GM06990 (cell line): ENCODE measurements at regions not wholly inside any gene's neighbourhood (a gene's known extent, or its start where the extent isn't known, plus 50 kb on each side); places are given as distances from the start of the nearest gene placed in this dataset.

ENCODE experiments used
- DNase-seq: peaks from one replicate; pipeline ENCODE4 v3.0.0-alpha.2; 2011; ENCODE audit not compliant: insufficient read length; ENCODE audit errors: extremely low read depth
- H3K27me3 ChIP-seq: replicated peaks from 2 replicates; pipeline ENCODE4 v1.6.0; 2011; ENCODE audit warnings: low read length; ENCODE audit not compliant: control insufficient read depth, insufficient read depth
- H3K36me3 ChIP-seq: 2 replicates; pipeline ENCODE4 v1.5.1; 2011; ENCODE audit warnings: low read length; ENCODE audit not compliant: control insufficient read depth, insufficient read depth
- H3K4me3 ChIP-seq: replicated peaks from 2 replicates; pipeline ENCODE4 v1.5.1; 2011; ENCODE audit warnings: low read depth, mild to moderate bottlenecking, control low read depth, low read length
- TF ChIP-seq, protein P1 (sequence below): IDR thresholded peaks from 2 replicates; pipeline ENCODE4 v1.5.1; 2011; ENCODE audit warnings: low read length, control low read depth, mild to moderate bottlenecking, inconsistent platforms; ENCODE audit not compliant: insufficient read depth, poor library complexity, severe bottlenecking

DNA sequence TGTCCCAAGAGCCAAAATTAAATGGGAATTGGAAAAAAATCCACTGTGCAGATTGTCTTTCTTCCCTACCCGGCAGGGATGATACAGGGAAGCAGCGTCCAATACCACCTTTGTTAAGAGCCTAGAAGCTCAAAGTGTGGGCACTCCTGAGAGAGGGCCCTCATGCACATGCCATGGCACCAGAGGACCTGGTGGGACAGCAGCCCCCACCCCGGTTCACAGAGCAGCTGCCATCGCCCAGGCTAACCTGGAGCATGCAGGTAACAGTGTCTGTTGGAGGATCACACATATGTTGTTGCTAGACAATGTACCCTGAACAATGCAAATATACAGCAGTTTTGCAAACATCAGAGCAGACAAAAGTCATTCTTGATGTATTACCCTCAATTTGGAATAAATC lies 206.5 kb downstream of the TJP1 start:
- Histone ChIP-seq H3K27me3 (no peaks in the 10 kb centered on the region), H3K36me3 (no peaks in the 10 kb centered on the region), H3K4me3 (no peak overlapping the region)
- TF ChIP-seq, protein P1, sequence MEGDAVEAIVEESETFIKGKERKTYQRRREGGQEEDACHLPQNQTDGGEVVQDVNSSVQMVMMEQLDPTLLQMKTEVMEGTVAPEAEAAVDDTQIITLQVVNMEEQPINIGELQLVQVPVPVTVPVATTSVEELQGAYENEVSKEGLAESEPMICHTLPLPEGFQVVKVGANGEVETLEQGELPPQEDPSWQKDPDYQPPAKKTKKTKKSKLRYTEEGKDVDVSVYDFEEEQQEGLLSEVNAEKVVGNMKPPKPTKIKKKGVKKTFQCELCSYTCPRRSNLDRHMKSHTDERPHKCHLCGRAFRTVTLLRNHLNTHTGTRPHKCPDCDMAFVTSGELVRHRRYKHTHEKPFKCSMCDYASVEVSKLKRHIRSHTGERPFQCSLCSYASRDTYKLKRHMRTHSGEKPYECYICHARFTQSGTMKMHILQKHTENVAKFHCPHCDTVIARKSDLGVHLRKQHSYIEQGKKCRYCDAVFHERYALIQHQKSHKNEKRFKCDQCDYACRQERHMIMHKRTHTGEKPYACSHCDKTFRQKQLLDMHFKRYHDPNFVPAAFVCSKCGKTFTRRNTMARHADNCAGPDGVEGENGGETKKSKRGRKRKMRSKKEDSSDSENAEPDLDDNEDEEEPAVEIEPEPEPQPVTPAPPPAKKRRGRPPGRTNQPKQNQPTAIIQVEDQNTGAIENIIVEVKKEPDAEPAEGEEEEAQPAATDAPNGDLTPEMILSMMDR, result no peak
- no peak for DNase-seq

DNA sequence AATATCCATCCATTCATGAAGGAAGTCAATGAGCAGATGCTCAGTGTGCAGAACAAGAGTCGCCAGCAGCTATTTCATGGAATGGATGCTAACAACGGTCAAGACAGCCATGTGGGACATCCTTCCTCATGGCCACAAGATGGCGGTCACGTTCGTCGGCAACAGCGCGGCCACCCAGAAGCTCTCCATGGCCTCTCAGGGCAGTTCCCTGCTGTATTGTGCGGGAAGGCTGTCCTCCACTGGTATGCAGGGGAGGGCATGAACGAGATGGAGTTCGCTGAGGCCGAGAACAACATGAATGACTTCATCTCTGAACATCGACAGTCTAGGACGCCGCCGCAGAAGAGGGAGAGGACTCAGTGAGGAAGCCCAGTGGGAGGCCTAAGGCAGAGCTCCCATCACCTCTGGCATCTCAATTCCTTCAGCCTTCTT lies 208.3 kb downstream of the TJP1 start:
- Histone ChIP-seq H3K36me3 (no peaks in the 10 kb centered on the region), H3K27me3 (no peaks in the 10 kb centered on the region), H3K4me3 (no peak overlapping the region)
- no peak for DNase-seq
- TF ChIP-seq, protein P1, result peak; percentile 6

DNA sequence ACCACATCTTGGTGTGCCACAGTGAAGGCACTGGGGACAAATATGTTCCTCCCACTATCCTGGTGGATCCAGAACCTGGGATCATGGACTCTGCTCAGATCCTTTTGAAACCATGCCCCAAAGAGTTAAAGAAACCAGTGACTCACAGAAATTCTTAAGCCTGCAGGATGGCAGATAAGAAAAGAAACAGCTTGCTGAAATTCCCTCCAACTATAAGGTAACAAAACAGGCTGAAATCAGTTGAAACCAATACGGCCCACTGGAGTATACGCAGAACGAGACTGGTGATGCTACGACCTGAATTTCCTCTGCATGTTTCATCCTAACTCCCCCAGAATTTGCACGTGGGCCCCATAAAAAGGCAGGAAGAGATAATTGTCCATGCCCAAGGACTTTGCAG lies 209.6 kb downstream of the TJP1 start:
- TF ChIP-seq, protein P1, result no peak
- Histone ChIP-seq H3K4me3 (no peak overlapping the region), H3K36me3 (no peaks in the 10 kb centered on the region), H3K27me3 (no peaks in the 10 kb centered on the region)
- DNase-seq, result no peak

DNA sequence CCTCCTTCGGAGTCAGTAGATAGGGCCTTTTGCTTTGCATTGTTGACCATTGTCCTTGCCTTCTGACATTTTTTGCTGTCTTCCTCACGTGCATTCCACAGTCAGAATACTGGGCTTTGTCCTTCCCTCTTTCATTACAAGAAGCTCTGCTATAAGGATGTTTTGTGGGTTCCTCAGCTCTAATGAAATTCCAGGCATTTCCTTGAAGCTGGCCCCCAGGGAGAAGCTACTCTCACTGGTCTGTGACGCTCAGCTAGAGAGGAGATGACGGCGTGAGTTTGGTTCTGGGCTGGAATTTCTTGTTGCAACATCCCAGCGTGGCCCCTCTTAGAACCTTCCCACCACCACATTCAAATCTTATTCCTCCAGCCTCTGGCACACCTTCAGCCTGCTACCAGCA lies 210.2 kb downstream of the TJP1 start:
- H3K4me3 ChIP-seq, result no peak overlapping the region
- H3K36me3 ChIP-seq, result no peaks in the 10 kb centered on the region
- no peak for DNase-seq
- TF ChIP-seq, protein P1, result no peak
- H3K27me3 ChIP-seq, result no peaks in the 10 kb centered on the region

DNA sequence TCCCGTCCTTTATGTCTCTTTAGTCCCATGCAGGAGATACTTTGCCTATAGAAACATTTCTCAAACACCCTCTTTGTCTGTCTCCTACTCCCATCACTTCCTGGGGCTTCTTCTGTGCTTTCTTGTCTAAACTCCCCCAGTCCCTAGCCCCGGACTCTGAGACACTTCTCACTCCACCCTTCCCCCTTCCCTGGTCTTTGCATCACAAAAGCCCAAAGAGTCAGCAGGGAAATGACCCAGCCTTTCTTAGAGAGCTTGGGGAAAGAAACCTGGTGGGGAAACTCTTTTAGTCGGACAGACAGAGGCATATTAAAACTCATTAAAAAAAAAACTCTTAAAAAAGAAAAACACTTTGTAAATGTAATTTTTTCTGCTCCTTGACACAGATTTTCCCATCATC lies 211.2 kb downstream of the TJP1 start:
- DNase-seq, result no peak

More for the DNA sequence above, 211.2 kb downstream of the TJP1 start:
- Histone ChIP-seq H3K36me3 (no peaks in the 10 kb centered on the region), H3K27me3 (no peaks in the 10 kb centered on the region), H3K4me3 (no peak overlapping the region)
- TF ChIP-seq, protein P1, result no peak
